ENCODE measurements at regions not wholly inside any gene's neighbourhood (a gene's known extent, or its start where the extent isn't known, plus 50 kb on each side); places are given as distances from the start of the nearest gene placed in this dataset.

GRCh38 chr20:56871691-56872090, 242.6 kb downstream of the TFAP2C start:
- intact Hi-C loops (cut with DNase I): no loop called here
- H3K27ac ChIP-seq (ENCODE audit: low read depth in 2 of 2, low read length in 2 of 2): no peak overlapping the region
- no peak overlapping the region for H3K9ac ChIP-seq (ENCODE audit: low read length in 3 of 3)
- no peak for DNase-seq
- no peak overlapping the region for H3K4me3 ChIP-seq (ENCODE audit: low read length in 3 of 3)
- H3K27me3 ChIP-seq (ENCODE audit: control insufficient read depth, insufficient read depth, low read length): no peaks in the 10 kb centered on the region
- TF ChIP-seq CTCF (IDR thresholded peaks at IDR 0.05; ENCODE audit: borderline replicate concordance, extremely low read depth, insufficient read depth): no peak
- H3K36me3 ChIP-seq (ENCODE audit: control insufficient read depth in 2 of 3, insufficient read depth in 3 of 3, low read length in 3 of 3): no peaks in the 10 kb centered on the region
- FAIRE-seq: no peak
- H3K9me3 ChIP-seq (ENCODE audit: control insufficient read depth in 2 of 3, insufficient read depth in 1 of 3, low read length in 3 of 3): peaks cover 0 to 8% (median 0%) of the 10 kb centered on the region in 3 donors
- no peaks in the 10 kb centered on the region for H3K4me1 ChIP-seq (ENCODE audit: control insufficient read depth in 2 of 3, insufficient read depth in 2 of 3, low read depth in 1 of 3, low read length in 3 of 3)

DNA sequence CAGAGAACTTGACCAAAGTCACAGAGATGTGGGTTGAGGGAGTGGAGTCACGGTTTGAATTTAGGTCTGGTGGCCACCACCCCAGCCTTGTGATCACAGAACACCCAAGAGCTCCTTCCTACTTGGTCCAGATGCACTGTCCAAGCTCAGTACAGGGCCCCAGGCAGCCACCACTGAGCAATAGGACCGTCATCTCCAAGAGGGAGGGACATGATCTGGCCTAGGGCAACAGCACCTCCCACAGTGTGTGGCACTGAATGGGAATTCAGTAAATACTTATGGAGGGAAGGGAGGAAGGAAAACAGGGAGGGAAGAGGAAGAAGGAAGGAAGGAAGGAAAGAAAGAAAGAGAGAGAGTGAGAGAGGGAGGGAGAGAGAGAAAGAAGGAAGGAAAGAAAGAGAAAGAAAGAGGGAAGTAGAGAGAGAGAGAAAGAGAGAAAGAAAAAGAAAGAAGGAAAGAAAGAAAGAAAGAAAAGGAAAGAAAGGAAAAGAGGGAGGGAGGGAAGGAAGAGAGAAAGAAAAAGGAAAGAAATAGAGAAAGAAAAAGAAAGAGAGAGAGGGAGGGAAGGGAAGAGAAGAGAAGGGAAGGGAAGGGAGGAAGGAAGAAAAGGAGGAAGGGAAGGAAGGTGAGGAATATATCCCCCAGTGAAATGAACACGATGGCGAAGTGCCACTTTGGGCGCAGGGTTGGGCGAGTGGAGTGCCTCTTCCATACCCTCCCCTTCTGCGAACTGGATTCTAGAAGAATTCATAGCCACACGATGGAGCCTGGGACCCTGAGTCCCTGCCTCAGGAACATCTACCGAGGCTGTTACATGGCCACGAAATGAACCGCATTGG, 243.7 kb downstream of the TFAP2C start:
- no peak for TF ChIP-seq CTCF (IDR thresholded peaks at IDR 0.05; ENCODE audit: borderline replicate concordance, extremely low read depth, insufficient read depth)
- intact Hi-C loops (cut with DNase I): no loop called here
- FAIRE-seq: no peak

GRCh38 chr20:56873836-56874235, 244.7 kb downstream of the TFAP2C start:
- no peak overlapping the region for H3K27ac ChIP-seq (ENCODE audit: low read depth in 2 of 2, low read length in 2 of 2)
- no peak for DNase-seq
- no peak overlapping the region for H3K9ac ChIP-seq (ENCODE audit: low read length in 3 of 3)
- TF ChIP-seq CTCF (IDR thresholded peaks at IDR 0.05; ENCODE audit: borderline replicate concordance, extremely low read depth, insufficient read depth): no peak
- no peak for FAIRE-seq
- H3K4me1 ChIP-seq (ENCODE audit: control insufficient read depth in 2 of 3, insufficient read depth in 2 of 3, low read depth in 1 of 3, low read length in 3 of 3): no peaks in the 10 kb centered on the region
- no peaks in the 10 kb centered on the region for H3K9me3 ChIP-seq (ENCODE audit: control insufficient read depth in 2 of 3, insufficient read depth in 1 of 3, low read length in 3 of 3)
- no peaks in the 10 kb centered on the region for H3K27me3 ChIP-seq (ENCODE audit: control insufficient read depth, insufficient read depth, low read length)
- no peaks in the 10 kb centered on the region for H3K36me3 ChIP-seq (ENCODE audit: control insufficient read depth in 2 of 3, insufficient read depth in 3 of 3, low read length in 3 of 3)
- H3K4me3 ChIP-seq (ENCODE audit: low read length in 3 of 3): no peak overlapping the region
- intact Hi-C loops (cut with DNase I): no loop called here

More for the DNA sequence above, 243.7 kb downstream of the TFAP2C start:
- H3K27me3 ChIP-seq (ENCODE audit: control insufficient read depth, insufficient read depth, low read length): no peaks in the 10 kb centered on the region
- no peak overlapping the region for H3K27ac ChIP-seq (ENCODE audit: low read depth in 2 of 2, low read length in 2 of 2)
- H3K36me3 ChIP-seq (ENCODE audit: control insufficient read depth in 2 of 3, insufficient read depth in 3 of 3, low read length in 3 of 3): no peaks in the 10 kb centered on the region
- peaks cover 0 to 5% (median 0%) of the 10 kb centered on the region in 3 donors for H3K9me3 ChIP-seq (ENCODE audit: control insufficient read depth in 2 of 3, insufficient read depth in 1 of 3, low read length in 3 of 3)
- H3K9ac ChIP-seq (ENCODE audit: low read length in 3 of 3): no peak overlapping the region
- no peaks in the 10 kb centered on the region for H3K4me1 ChIP-seq (ENCODE audit: control insufficient read depth in 2 of 3, insufficient read depth in 2 of 3, low read depth in 1 of 3, low read length in 3 of 3)
- no peak overlapping the region for H3K4me3 ChIP-seq (ENCODE audit: low read length in 3 of 3)
- no peak for DNase-seq

Measured in kidney (tissue), 13 donors.